Esophagus squamous epithelium (tissue), 4 donors: ENCODE measurements at regions not wholly inside any gene's neighbourhood (a gene's known extent, or its start where the extent isn't known, plus 50 kb on each side); places are given as distances from the start of the nearest gene placed in this dataset.

Experiments used
- CTCF ChIP-seq, 6 experiments: fragments of 450-650 bp in 4 of 6; fragments of 200-600 bp in 2 of 6; sonication (generic) in 2 of 6; IDR thresholded peaks; one replicate each; pipeline ENCODE4 v1.5.1; 2016 to 2019; ENCODE audit warnings: antibody characterized with exemption in 6 of 6, mild to moderate bottlenecking in 4 of 6, moderate library complexity in 4 of 6
- POLR2A ChIP-seq, 4 donors: fragments of 450-650 bp; IDR thresholded peaks; one replicate each; pipeline ENCODE4 v1.6.1; 2017; ENCODE audit warnings: antibody characterized with exemption in 4 of 4, mild to moderate bottlenecking in 4 of 4, moderate library complexity in 3 of 4

GRCh38 chr5:82684165-82684564 lies 393.0 kb downstream of the TMEM167A start:
- TF ChIP-seq CTCF (IDR thresholded peaks at IDR 0.05) (no peak), POLR2A (IDR thresholded peaks at IDR 0.05) (no peak)
